Thoracic aorta (tissue), 2 donors: ENCODE measurements at regions not wholly inside any gene's neighbourhood (a gene's known extent, or its start where the extent isn't known, plus 50 kb on each side); places are given as distances from the start of the nearest gene placed in this dataset.

ENCODE experiments used
- ATAC-seq: fragments of 150-250 bp; one replicate; pipeline ENCODE4 v1.8.0; 2017; ENCODE audit warnings: low read depth; ENCODE audit not compliant: insufficient number of reproducible peaks, low FRiP score
- DNase-seq: peaks from one replicate; pipeline ENCODE4 v3.0.0-alpha.2; 2020; ENCODE audit warnings: low spot score
- H3K27ac ChIP-seq, 2 donors: fragments of 200-600 bp; sonication (generic); 1 replicate in 1 of 2; 2 replicates in 1 of 2; pipeline ENCODE4 v1.5.1; 2016; ENCODE audit warnings: mild to moderate bottlenecking in 2 of 2, moderate library complexity in 2 of 2
- H3K27me3 ChIP-seq: fragments of 200-600 bp; sonication (generic); replicated peaks from 2 replicates; pipeline ENCODE4 v1.6.0; 2016; ENCODE audit warnings: mild to moderate bottlenecking; ENCODE audit not compliant: insufficient read depth
- H3K36me3 ChIP-seq: fragments of 200-600 bp; sonication (generic); one replicate; pipeline ENCODE4 v1.5.1; 2016
- H3K4me1 ChIP-seq, 2 donors: fragments of 200-600 bp; sonication (generic); 1 replicate in 1 of 2; 2 replicates in 1 of 2; pipeline versions ENCODE4 v1.5.1 to v1.6.0; 2016; ENCODE audit warnings: low read depth in 2 of 2, mild to moderate bottlenecking in 1 of 2; ENCODE audit not compliant: control insufficient read depth in 1 of 2
- H3K4me3 ChIP-seq: fragments of 200-600 bp; sonication (generic); 2 replicates; pipeline ENCODE4 v1.5.1; 2016; ENCODE audit warnings: mild to moderate bottlenecking
- H3K9me3 ChIP-seq: fragments of 200-600 bp; sonication (generic); 2 replicates; pipeline ENCODE4 v1.5.1; 2016
- CTCF ChIP-seq: fragments of 200-600 bp; sonication (generic); IDR thresholded peaks from one replicate; pipeline ENCODE4 v1.5.1; 2019; ENCODE audit warnings: antibody characterized with exemption

- no peaks in the 10 kb centered on the region for H3K36me3 ChIP-seq
- no peak for DNase-seq
- no peak for TF ChIP-seq CTCF
- peaks cover 3 to 30% of the 10 kb centered on the region in 2 donors for H3K4me1 ChIP-seq
- H3K4me3 ChIP-seq, result no peak overlapping the region
- no peak overlapping the region for H3K27ac ChIP-seq
- H3K9me3 ChIP-seq, result no peaks in the 10 kb centered on the region
- H3K27me3 ChIP-seq, result no peaks in the 10 kb centered on the region
- no peak for ATAC-seq
Observed at GRCh38 chr13:50457415-50458393, 385.8 kb downstream of the DLEU7 start.

GRCh38 chr13:50459046-50459445 is 384.4 kb downstream of the DLEU7 start:
- Histone ChIP-seq H3K4me3 (no peak overlapping the region), H3K27ac (no peak overlapping the region), H3K36me3 (no peaks in the 10 kb centered on the region), H3K4me1 (peaks cover 0 to 17% of the 10 kb centered on the region in 2 donors), H3K9me3 (no peaks in the 10 kb centered on the region), H3K27me3 (no peaks in the 10 kb centered on the region)
- no peak for TF ChIP-seq CTCF
- DNase-seq (no peak), ATAC-seq (no peak)

GRCh38 chr13:50459658-50460057 is 383.8 kb downstream of the DLEU7 start:
- Histone ChIP-seq H3K4me3 (no peak overlapping the region), H3K4me1 (peaks cover 0 to 11% of the 10 kb centered on the region in 2 donors), H3K27me3 (no peaks in the 10 kb centered on the region), H3K9me3 (no peaks in the 10 kb centered on the region), H3K36me3 (no peaks in the 10 kb centered on the region), H3K27ac (no peak overlapping the region)
- no peak for ATAC-seq
- DNase-seq, result no peak
- no peak for TF ChIP-seq CTCF

- Histone ChIP-seq H3K4me3 (no peak overlapping the region), H3K4me1 (peaks cover 0 to 11% of the 10 kb centered on the region in 2 donors), H3K36me3 (no peaks in the 10 kb centered on the region), H3K9me3 (no peaks in the 10 kb centered on the region), H3K27me3 (no peaks in the 10 kb centered on the region), H3K27ac (no peak overlapping the region)
- no peak for DNase-seq
- no peak for TF ChIP-seq CTCF
- no peak for ATAC-seq
Observed at GRCh38 chr13:50460358-50460757, 383.1 kb downstream of the DLEU7 start.

GRCh38 chr13:50461189-50461588 is 382.3 kb downstream of the DLEU7 start:
- no peaks in the 10 kb centered on the region for H3K9me3 ChIP-seq
- no peak overlapping the region for H3K27ac ChIP-seq
- H3K4me3 ChIP-seq, result no peak overlapping the region
- ATAC-seq (no peak), DNase-seq (no peak)
- no peaks in the 10 kb centered on the region for H3K27me3 ChIP-seq
- TF ChIP-seq CTCF, result no peak
- peaks cover 0 to 6% of the 10 kb centered on the region in 2 donors for H3K4me1 ChIP-seq
- no peaks in the 10 kb centered on the region for H3K36me3 ChIP-seq
